A673 (cell line): ENCODE measurements at regions not wholly inside any gene's neighbourhood (a gene's known extent, or its start where the extent isn't known, plus 50 kb on each side); places are given as distances from the start of the nearest gene placed in this dataset.

Experiments used
- BruUV-seq: library from RNA; stranded (reverse); fragments of 400-500 nt; replicated peaks from 2 replicates; lab custom pipeline; 2021; lab: Mats Ljungman, UMichigan
- CTCF ChIA-PET: fragments of 300-600 bp; sonication (Branson Sonifier 250); formaldehyde crosslinking; loops from one replicate; lab custom pipeline; 2022; ENCODE audit warnings: antibody characterized with exemption; lab: Charles Lee
- POLR2A ChIA-PET: fragments of 300-600 bp; sonication (Branson Sonifier 250); formaldehyde crosslinking; loops from one replicate; lab custom pipeline; 2022; ENCODE audit warnings: antibody characterized with exemption; ENCODE audit not compliant: low non-redundant PET; lab: Charles Lee
- DNase-seq: peaks from one replicate; pipeline ENCODE4 v3.0.0-alpha.2; 2015; ENCODE audit warnings: low spot score
- H3K27ac ChIP-seq: fragments of 200-600 bp; sonication (generic); 2 replicates; pipeline ENCODE4 v1.5.1; 2016; ENCODE audit warnings: mixed run types, low read depth, mild to moderate bottlenecking, mixed read lengths, antibody characterized with exemption, low read length; ENCODE audit not compliant: poor library complexity, severe bottlenecking
- H3K27me3 ChIP-seq: fragments of 200-600 bp; sonication (generic); replicated peaks from 2 replicates; pipeline ENCODE4 v1.6.1; 2017; ENCODE audit warnings: mixed run types, low read depth, mild to moderate bottlenecking, mixed read lengths, antibody characterized with exemption, low read length; ENCODE audit not compliant: insufficient read depth, poor library complexity
- H3K36me3 ChIP-seq: fragments of 200-600 bp; sonication (generic); 2 replicates; pipeline ENCODE4 v1.6.1; 2016; ENCODE audit warnings: mixed run types, mild to moderate bottlenecking, mixed read lengths, antibody characterized with exemption, low read length; ENCODE audit not compliant: insufficient read depth, poor library complexity, severe bottlenecking
- H3K4me1 ChIP-seq: fragments of 200-600 bp; sonication (generic); 2 replicates; pipeline ENCODE4 v1.6.1; 2017; ENCODE audit warnings: mixed run types, mild to moderate bottlenecking, mixed read lengths, antibody characterized with exemption, low read length; ENCODE audit not compliant: insufficient read depth, poor library complexity, severe bottlenecking
- H3K4me3 ChIP-seq: fragments of 200-600 bp; sonication (generic); 2 replicates; pipeline ENCODE4 v1.5.1; 2016; ENCODE audit warnings: low read depth, mixed run types, mild to moderate bottlenecking, mixed read lengths, low read length; ENCODE audit not compliant: poor library complexity, severe bottlenecking
- H3K9me3 ChIP-seq: fragments of 200-600 bp; sonication (generic); 2 replicates; pipeline ENCODE4 v1.6.1; 2016; ENCODE audit warnings: mixed run types, low read depth, mild to moderate bottlenecking, mixed read lengths, antibody characterized with exemption, low read length; ENCODE audit not compliant: poor library complexity, severe bottlenecking
- EZH2 ChIP-seq: fragments of 200-600 bp; sonication (generic); IDR thresholded peaks from 2 replicates; pipeline ENCODE4 v1.6.1; 2017; ENCODE audit warnings: borderline replicate concordance, low read depth, mild to moderate bottlenecking, mixed read lengths, antibody characterized with exemption, low read length; ENCODE audit not compliant: poor library complexity, severe bottlenecking
- intact Hi-C: fragments of 100-400 bp; cut with micrococcal nuclease; formaldehyde crosslinking; loops from one replicate; pipeline ENCODE4 v1.10.0; 2022; ENCODE audit not compliant: unreplicated experiment
- TF ChIP-seq, protein P1 (sequence below): fragments of 300-800, 200-600 bp; sonication (generic); conservative IDR thresholded peaks from 2 replicates; pipeline ENCODE4 v1.5.1; 2017; ENCODE audit warnings: low read depth, mild to moderate bottlenecking, antibody characterized with exemption, low read length, moderate library complexity, mixed read lengths

- ChIA-PET CTCF (interaction anchor here (0.6 kb wide), 1 partner anchor 323 kb away, joined by 3 read pairs; no protein-coding TSS in a partner anchor), POLR2A (interaction anchor here (0.7 kb wide), 1 partner anchor 11 kb away, joined by 3 read pairs; no protein-coding TSS in a partner anchor)
- Histone ChIP-seq H3K36me3 (no peaks in the 10 kb centered on the region), H3K4me3 (peak overlapping the region; percentile 1), H3K9me3 (no peaks in the 10 kb centered on the region), H3K27me3 (no peaks in the 10 kb centered on the region), H3K4me1 (peaks cover 76% of the 10 kb centered on the region), H3K27ac (peak overlapping the region; percentile 86)
- TF ChIP-seq, protein P1, sequence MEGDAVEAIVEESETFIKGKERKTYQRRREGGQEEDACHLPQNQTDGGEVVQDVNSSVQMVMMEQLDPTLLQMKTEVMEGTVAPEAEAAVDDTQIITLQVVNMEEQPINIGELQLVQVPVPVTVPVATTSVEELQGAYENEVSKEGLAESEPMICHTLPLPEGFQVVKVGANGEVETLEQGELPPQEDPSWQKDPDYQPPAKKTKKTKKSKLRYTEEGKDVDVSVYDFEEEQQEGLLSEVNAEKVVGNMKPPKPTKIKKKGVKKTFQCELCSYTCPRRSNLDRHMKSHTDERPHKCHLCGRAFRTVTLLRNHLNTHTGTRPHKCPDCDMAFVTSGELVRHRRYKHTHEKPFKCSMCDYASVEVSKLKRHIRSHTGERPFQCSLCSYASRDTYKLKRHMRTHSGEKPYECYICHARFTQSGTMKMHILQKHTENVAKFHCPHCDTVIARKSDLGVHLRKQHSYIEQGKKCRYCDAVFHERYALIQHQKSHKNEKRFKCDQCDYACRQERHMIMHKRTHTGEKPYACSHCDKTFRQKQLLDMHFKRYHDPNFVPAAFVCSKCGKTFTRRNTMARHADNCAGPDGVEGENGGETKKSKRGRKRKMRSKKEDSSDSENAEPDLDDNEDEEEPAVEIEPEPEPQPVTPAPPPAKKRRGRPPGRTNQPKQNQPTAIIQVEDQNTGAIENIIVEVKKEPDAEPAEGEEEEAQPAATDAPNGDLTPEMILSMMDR, result no peak
- no peak for TF ChIP-seq EZH2
- DNase-seq, result peak; percentile 100
- BruUV-seq, result TSS peak; percentile 86
- intact Hi-C loops, result no loop called here
Measured at GRCh38 chr11:28836285-28837081, 728.3 kb downstream of the METTL15 start.

DNA sequence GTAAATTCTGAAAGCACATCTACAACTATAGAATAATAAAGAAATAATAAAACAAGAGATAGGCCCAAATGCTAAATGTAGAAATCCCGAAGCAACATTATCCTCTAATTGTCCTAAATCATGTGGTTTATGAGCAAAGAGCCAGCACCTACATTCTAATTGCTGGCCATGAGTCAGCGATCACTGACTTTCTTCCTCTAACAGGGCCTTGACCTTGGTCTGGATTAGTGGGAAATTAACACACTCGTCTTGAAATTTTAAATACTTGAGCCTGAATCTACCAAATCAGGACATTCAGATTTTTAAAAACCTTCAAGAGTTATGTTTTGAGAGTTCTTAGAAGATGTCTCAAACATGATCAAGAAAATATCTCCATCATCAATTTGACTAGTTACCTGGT is 727.6 kb downstream of the METTL15 start:
- H3K4me1 ChIP-seq, result peaks cover 76% of the 10 kb centered on the region
- H3K9me3 ChIP-seq, result no peaks in the 10 kb centered on the region
- peak; percentile 77 for DNase-seq
- H3K36me3 ChIP-seq, result no peaks in the 10 kb centered on the region
- H3K4me3 ChIP-seq, result no peak overlapping the region
- intact Hi-C loops, result no loop called here
- H3K27me3 ChIP-seq, result no peaks in the 10 kb centered on the region
- POLR2A ChIA-PET, result no interaction called here
- BruUV-seq, result TSS peak; percentile 91
- TF ChIP-seq EZH2, result no peak
- TF ChIP-seq, protein P1, result no peak
- CTCF ChIA-PET, result interaction anchor here (0.6 kb wide), 1 partner anchor 324 kb away, joined by 3 read pairs; no protein-coding TSS in a partner anchor
- H3K27ac ChIP-seq, result peak overlapping the region; percentile 86

GRCh38 chr11:28835317-28835716 is 727.1 kb downstream of the METTL15 start:
- no peaks in the 10 kb centered on the region for H3K9me3 ChIP-seq
- no TSS peak for BruUV-seq
- no peaks in the 10 kb centered on the region for H3K36me3 ChIP-seq
- peaks cover 76% of the 10 kb centered on the region for H3K4me1 ChIP-seq
- H3K27ac ChIP-seq, result peak overlapping the region; percentile 86
- DNase-seq, result peak; percentile 52
- ChIA-PET POLR2A (no interaction called here), CTCF (no interaction called here)
- no peaks in the 10 kb centered on the region for H3K27me3 ChIP-seq
- no peak overlapping the region for H3K4me3 ChIP-seq
- intact Hi-C loops, result no loop called here
- TF ChIP-seq, protein P1, result no peak
- TF ChIP-seq EZH2, result no peak
